ENCODE measurements at regions not wholly inside any gene's neighbourhood (a gene's known extent, or its start where the extent isn't known, plus 50 kb on each side); places are given as distances from the start of the nearest gene placed in this dataset.

DNA sequence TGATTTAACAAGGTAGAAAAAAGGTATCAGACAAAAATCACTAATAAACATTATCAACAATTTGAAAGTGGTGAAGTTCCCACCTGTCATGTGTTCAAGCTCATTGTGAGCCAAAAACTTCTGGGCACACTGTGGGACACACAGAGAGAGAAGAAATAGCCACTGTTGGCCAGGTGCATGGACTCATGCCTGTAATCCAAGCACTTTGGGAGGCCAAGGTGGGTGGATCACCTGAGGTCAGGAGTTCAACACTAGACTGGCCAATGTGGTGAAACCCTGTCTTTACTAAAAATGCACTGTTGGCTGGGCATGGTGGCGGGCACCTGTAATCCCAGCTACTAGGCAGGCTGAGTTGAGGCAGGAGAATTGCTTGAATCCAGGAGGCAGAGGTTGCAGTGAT, 167.4 kb downstream of the TOX3 start:
- Histone ChIP-seq H3K27ac (ENCODE audit: low read depth in 2 of 2, low read length in 2 of 2) (no peak overlapping the region), H3K4me3 (ENCODE audit: low read length in 3 of 3) (no peak overlapping the region), H3K9me3 (ENCODE audit: control insufficient read depth in 2 of 3, insufficient read depth in 1 of 3, low read length in 3 of 3) (no peaks in the 10 kb centered on the region), H3K4me1 (ENCODE audit: control insufficient read depth in 2 of 3, insufficient read depth in 2 of 3, low read depth in 1 of 3, low read length in 3 of 3) (no peaks in the 10 kb centered on the region), H3K9ac (ENCODE audit: low read length in 3 of 3) (no peak overlapping the region), H3K36me3 (ENCODE audit: control insufficient read depth in 2 of 3, insufficient read depth in 3 of 3, low read length in 3 of 3) (no peaks in the 10 kb centered on the region), H3K27me3 (ENCODE audit: control insufficient read depth, insufficient read depth, low read length) (no peaks in the 10 kb centered on the region)
- TF ChIP-seq CTCF (IDR thresholded peaks at IDR 0.05; ENCODE audit: borderline replicate concordance, extremely low read depth, insufficient read depth): no peak
- DNase-seq: no peak
- no peak for FAIRE-seq
- intact Hi-C loops (cut with DNase I): no loop called here

DNA sequence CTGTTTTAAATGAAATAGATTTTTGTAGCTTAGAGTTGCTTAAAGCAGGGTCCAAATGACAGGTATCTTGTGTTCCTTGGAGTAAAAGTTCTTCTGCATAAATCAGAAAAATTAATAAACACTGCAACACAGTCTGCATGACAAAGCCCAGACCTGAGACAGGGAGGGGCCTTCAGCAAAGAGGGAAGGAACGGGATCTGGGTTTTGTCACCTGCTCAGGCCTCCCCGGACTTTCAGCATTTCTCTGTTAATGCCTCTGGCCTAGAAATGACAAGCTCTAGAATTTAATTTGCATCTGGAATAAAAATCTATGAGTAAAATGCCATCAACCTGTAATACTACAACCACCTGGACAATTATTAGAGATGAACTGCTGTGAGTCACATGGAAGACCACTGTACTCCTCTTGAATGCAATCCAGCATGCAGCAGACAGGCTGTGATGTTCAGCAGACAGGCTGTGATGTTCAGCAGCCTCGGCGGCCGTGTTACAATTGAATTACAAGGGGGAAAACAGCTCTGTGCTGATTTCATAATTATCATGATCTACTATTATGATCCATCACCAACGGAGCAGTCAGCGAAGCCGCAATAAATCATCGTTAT, 170.2 kb downstream of the TOX3 start:
- H3K27ac ChIP-seq (ENCODE audit: low read depth in 2 of 2, low read length in 2 of 2): no peak overlapping the region
- no peak overlapping the region for H3K4me3 ChIP-seq (ENCODE audit: low read length in 3 of 3)
- intact Hi-C loops (cut with DNase I): no loop called here
- no peaks in the 10 kb centered on the region for H3K36me3 ChIP-seq (ENCODE audit: control insufficient read depth in 2 of 3, insufficient read depth in 3 of 3, low read length in 3 of 3)
- FAIRE-seq (no peak), DNase-seq (no peak)
- no peak for TF ChIP-seq CTCF (IDR thresholded peaks at IDR 0.05; ENCODE audit: borderline replicate concordance, extremely low read depth, insufficient read depth)
- H3K9me3 ChIP-seq (ENCODE audit: control insufficient read depth in 2 of 3, insufficient read depth in 1 of 3, low read length in 3 of 3): no peaks in the 10 kb centered on the region
- no peaks in the 10 kb centered on the region for H3K4me1 ChIP-seq (ENCODE audit: control insufficient read depth in 2 of 3, insufficient read depth in 2 of 3, low read depth in 1 of 3, low read length in 3 of 3)
- H3K27me3 ChIP-seq (ENCODE audit: control insufficient read depth, insufficient read depth, low read length): no peaks in the 10 kb centered on the region
- H3K9ac ChIP-seq (ENCODE audit: low read length in 3 of 3): no peak overlapping the region

GRCh38 chr16:52372313-52372712, 174.6 kb downstream of the TOX3 start:
- no peaks in the 10 kb centered on the region for H3K36me3 ChIP-seq (ENCODE audit: control insufficient read depth in 2 of 3, insufficient read depth in 3 of 3, low read length in 3 of 3)
- no peak for TF ChIP-seq CTCF (IDR thresholded peaks at IDR 0.05; ENCODE audit: borderline replicate concordance, extremely low read depth, insufficient read depth)
- DNase-seq (no peak), FAIRE-seq (no peak)
- H3K9me3 ChIP-seq (ENCODE audit: control insufficient read depth in 2 of 3, insufficient read depth in 1 of 3, low read length in 3 of 3): no peaks in the 10 kb centered on the region
- intact Hi-C loops (cut with DNase I): no loop called here
- H3K4me3 ChIP-seq (ENCODE audit: low read length in 3 of 3): no peak overlapping the region
- no peak overlapping the region for H3K9ac ChIP-seq (ENCODE audit: low read length in 3 of 3)
- no peak overlapping the region for H3K27ac ChIP-seq (ENCODE audit: low read depth in 2 of 2, low read length in 2 of 2)
- H3K27me3 ChIP-seq (ENCODE audit: control insufficient read depth, insufficient read depth, low read length): no peaks in the 10 kb centered on the region
- no peaks in the 10 kb centered on the region for H3K4me1 ChIP-seq (ENCODE audit: control insufficient read depth in 2 of 3, insufficient read depth in 2 of 3, low read depth in 1 of 3, low read length in 3 of 3)

DNA sequence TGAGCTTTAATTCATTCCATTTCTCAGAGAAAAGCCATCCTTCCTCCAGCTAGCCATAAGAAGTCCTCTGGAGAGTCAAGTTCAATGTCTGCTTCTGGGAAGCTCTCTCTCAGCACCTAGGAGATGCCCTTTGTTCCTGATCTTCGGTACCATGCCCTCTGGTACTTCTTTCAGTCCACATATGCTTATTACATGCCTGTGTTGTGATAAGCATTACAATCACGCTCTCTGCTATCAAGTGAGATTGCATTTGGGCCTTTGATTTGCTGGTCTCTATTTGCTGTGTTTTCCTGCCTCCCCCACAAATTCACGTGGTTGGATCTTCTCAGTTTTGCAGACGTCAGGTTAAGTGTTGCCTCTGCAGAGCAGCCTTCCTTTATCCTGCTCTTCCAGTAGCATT, 178.1 kb downstream of the TOX3 start:
- no peak for DNase-seq
- Histone ChIP-seq H3K27ac (ENCODE audit: low read depth in 2 of 2, low read length in 2 of 2) (no peak overlapping the region), H3K4me1 (ENCODE audit: control insufficient read depth in 2 of 3, insufficient read depth in 2 of 3, low read depth in 1 of 3, low read length in 3 of 3) (no peaks in the 10 kb centered on the region), H3K9ac (ENCODE audit: low read length in 3 of 3) (no peak overlapping the region), H3K36me3 (ENCODE audit: control insufficient read depth in 2 of 3, insufficient read depth in 3 of 3, low read length in 3 of 3) (no peaks in the 10 kb centered on the region), H3K4me3 (ENCODE audit: low read length in 3 of 3) (no peak overlapping the region), H3K27me3 (ENCODE audit: control insufficient read depth, insufficient read depth, low read length) (no peaks in the 10 kb centered on the region), H3K9me3 (ENCODE audit: control insufficient read depth in 2 of 3, insufficient read depth in 1 of 3, low read length in 3 of 3) (no peaks in the 10 kb centered on the region)
- no peak for FAIRE-seq
- intact Hi-C loops (cut with DNase I): no loop called here
- no peak for TF ChIP-seq CTCF (IDR thresholded peaks at IDR 0.05; ENCODE audit: borderline replicate concordance, extremely low read depth, insufficient read depth)
